Body of pancreas (tissue), 4 donors: ENCODE measurements at regions not wholly inside any gene's neighbourhood (a gene's known extent, or its start where the extent isn't known, plus 50 kb on each side); places are given as distances from the start of the nearest gene placed in this dataset.

Experiments used
- POLR2A ChIP-seq, 3 donors: fragments of 450-650 bp; IDR thresholded peaks; one replicate each; pipeline ENCODE4 v1.6.1; 2016; ENCODE audit warnings: antibody characterized with exemption in 3 of 3, mild to moderate bottlenecking in 2 of 3
- TF ChIP-seq, protein P1 (sequence below), 7 experiments: fragments of 450-650 bp in 4 of 7; fragments of 200-600 bp in 3 of 7; sonication (generic) in 3 of 7; IDR thresholded peaks; one replicate each; pipeline ENCODE4 v1.5.1; 2016 to 2019; ENCODE audit warnings: antibody characterized with exemption in 7 of 7

DNA sequence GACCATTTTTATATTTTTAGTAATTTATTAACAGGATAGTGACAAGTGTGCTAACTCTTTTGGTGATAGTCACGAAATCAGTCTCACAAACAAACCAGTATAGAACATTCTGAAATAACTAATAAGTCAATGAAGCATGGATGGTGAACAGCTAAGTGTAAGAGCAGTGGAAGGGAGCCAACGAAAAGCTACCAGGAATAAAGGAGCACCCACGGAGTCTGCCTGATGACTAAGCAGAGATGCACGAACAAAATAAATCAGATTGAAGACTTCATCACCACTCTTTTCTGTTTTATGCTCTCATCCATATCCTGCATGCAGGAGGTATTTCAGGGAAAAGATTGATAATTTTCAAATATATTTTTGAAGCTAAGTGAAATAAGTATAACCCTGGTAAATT, 891.1 kb upstream of the HS3ST1 start:
- TF ChIP-seq, protein P1, sequence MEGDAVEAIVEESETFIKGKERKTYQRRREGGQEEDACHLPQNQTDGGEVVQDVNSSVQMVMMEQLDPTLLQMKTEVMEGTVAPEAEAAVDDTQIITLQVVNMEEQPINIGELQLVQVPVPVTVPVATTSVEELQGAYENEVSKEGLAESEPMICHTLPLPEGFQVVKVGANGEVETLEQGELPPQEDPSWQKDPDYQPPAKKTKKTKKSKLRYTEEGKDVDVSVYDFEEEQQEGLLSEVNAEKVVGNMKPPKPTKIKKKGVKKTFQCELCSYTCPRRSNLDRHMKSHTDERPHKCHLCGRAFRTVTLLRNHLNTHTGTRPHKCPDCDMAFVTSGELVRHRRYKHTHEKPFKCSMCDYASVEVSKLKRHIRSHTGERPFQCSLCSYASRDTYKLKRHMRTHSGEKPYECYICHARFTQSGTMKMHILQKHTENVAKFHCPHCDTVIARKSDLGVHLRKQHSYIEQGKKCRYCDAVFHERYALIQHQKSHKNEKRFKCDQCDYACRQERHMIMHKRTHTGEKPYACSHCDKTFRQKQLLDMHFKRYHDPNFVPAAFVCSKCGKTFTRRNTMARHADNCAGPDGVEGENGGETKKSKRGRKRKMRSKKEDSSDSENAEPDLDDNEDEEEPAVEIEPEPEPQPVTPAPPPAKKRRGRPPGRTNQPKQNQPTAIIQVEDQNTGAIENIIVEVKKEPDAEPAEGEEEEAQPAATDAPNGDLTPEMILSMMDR (IDR thresholded peaks at IDR 0.05), result no peak
- TF ChIP-seq POLR2A (IDR thresholded peaks at IDR 0.05), result no peak
